ENCODE measurements at regions not wholly inside any gene's neighbourhood (a gene's known extent, or its start where the extent isn't known, plus 50 kb on each side); places are given as distances from the start of the nearest gene placed in this dataset.

DNA sequence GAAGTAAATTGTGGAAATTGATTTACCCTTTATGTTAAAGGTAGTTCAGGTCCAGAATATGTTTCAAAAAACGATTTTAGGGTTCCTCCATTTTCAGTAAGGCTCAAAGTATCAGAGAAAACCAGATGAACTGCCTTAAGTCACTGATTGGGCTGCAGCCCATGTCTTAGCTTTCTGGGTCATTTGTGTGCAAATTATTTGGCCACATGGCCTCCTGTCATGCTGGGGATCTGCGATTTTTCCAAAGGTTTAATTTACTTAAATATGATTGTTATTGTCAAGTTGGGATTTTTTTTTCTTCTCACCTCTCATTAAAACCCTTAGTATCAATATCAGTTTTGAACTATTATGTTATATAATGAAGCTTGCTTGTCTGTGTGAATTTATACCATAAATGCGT is 135.9 kb upstream of the DPYD start:
- H3K4me2 ChIP-seq, result no peak overlapping the region
- peaks cover 3 to 14% of the 10 kb centered on the region in 2 experiments; a peak in 3 of 4 replicates for H3K4me1 ChIP-seq (ENCODE audit: control insufficient read depth in 1 of 2, insufficient read depth in 2 of 2, low read depth in 1 of 2, low read length in 1 of 2)
- no peak overlapping the region for H3K4me3 ChIP-seq (ENCODE audit: low read depth in 2 of 2, low read length in 1 of 2)
- TF ChIP-seq FOSL2 (IDR thresholded peaks at IDR 0.05; ENCODE audit: borderline replicate concordance, low read depth) (no peak), NRF1 (IDR thresholded peaks at IDR 0.05; ENCODE audit: low read depth, low read length) (no peak), JUND (IDR thresholded peaks at IDR 0.05) (no peak), RCOR1 (IDR thresholded peaks at IDR 0.05; ENCODE audit: low read length) (0 out of 2 replicates have a peak, but pooled peaks have one; percentile 28), SMC3 (IDR thresholded peaks at IDR 0.05; ENCODE audit: low read depth, low read length) (no peak), RAD21 (IDR thresholded peaks at IDR 0.05; ENCODE audit: low read length) (peak; percentile 5; the same call in 1 of the 2 replicates), RXRA (IDR thresholded peaks at IDR 0.05; ENCODE audit: borderline replicate concordance, low read depth) (no peak), MXI1 (IDR thresholded peaks at IDR 0.05; ENCODE audit: low read depth, low read length) (peak; percentile 86), TCF12 (IDR thresholded peaks at IDR 0.05) (0 out of 2 replicates have a peak, but pooled peaks have one; percentile 19), CHD2 (IDR thresholded peaks at IDR 0.05; ENCODE audit: low read length, partially characterized antibody) (no peak), FOXJ3 (CRISPR knock-in tag; IDR thresholded peaks at IDR 0.05) (no peak), EP300 (IDR thresholded peaks at IDR 0.05; ENCODE audit: borderline replicate concordance in 1 of 2, low read depth in 1 of 2, low read length in 1 of 2) (peak in 1 of 2 experiments; percentile 72; a peak in 1 of 4 replicates)
- TF ChIP-seq, protein P1, sequence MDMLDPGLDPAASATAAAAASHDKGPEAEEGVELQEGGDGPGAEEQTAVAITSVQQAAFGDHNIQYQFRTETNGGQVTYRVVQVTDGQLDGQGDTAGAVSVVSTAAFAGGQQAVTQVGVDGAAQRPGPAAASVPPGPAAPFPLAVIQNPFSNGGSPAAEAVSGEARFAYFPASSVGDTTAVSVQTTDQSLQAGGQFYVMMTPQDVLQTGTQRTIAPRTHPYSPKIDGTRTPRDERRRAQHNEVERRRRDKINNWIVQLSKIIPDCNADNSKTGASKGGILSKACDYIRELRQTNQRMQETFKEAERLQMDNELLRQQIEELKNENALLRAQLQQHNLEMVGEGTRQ (IDR thresholded peaks at IDR 0.05; ENCODE audit: borderline replicate concordance, low read depth, low read length), result no peak
- TF ChIP-seq, protein P2, sequence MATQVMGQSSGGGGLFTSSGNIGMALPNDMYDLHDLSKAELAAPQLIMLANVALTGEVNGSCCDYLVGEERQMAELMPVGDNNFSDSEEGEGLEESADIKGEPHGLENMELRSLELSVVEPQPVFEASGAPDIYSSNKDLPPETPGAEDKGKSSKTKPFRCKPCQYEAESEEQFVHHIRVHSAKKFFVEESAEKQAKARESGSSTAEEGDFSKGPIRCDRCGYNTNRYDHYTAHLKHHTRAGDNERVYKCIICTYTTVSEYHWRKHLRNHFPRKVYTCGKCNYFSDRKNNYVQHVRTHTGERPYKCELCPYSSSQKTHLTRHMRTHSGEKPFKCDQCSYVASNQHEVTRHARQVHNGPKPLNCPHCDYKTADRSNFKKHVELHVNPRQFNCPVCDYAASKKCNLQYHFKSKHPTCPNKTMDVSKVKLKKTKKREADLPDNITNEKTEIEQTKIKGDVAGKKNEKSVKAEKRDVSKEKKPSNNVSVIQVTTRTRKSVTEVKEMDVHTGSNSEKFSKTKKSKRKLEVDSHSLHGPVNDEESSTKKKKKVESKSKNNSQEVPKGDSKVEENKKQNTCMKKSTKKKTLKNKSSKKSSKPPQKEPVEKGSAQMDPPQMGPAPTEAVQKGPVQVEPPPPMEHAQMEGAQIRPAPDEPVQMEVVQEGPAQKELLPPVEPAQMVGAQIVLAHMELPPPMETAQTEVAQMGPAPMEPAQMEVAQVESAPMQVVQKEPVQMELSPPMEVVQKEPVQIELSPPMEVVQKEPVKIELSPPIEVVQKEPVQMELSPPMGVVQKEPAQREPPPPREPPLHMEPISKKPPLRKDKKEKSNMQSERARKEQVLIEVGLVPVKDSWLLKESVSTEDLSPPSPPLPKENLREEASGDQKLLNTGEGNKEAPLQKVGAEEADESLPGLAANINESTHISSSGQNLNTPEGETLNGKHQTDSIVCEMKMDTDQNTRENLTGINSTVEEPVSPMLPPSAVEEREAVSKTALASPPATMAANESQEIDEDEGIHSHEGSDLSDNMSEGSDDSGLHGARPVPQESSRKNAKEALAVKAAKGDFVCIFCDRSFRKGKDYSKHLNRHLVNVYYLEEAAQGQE (IDR thresholded peaks at IDR 0.05; ENCODE audit: low read depth, low read length), result no peak
- TF ChIP-seq, protein P3, sequence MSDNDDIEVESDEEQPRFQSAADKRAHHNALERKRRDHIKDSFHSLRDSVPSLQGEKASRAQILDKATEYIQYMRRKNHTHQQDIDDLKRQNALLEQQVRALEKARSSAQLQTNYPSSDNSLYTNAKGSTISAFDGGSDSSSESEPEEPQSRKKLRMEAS (IDR thresholded peaks at IDR 0.05; ENCODE audit: low read depth), result no peak
- TF ChIP-seq, protein P4, sequence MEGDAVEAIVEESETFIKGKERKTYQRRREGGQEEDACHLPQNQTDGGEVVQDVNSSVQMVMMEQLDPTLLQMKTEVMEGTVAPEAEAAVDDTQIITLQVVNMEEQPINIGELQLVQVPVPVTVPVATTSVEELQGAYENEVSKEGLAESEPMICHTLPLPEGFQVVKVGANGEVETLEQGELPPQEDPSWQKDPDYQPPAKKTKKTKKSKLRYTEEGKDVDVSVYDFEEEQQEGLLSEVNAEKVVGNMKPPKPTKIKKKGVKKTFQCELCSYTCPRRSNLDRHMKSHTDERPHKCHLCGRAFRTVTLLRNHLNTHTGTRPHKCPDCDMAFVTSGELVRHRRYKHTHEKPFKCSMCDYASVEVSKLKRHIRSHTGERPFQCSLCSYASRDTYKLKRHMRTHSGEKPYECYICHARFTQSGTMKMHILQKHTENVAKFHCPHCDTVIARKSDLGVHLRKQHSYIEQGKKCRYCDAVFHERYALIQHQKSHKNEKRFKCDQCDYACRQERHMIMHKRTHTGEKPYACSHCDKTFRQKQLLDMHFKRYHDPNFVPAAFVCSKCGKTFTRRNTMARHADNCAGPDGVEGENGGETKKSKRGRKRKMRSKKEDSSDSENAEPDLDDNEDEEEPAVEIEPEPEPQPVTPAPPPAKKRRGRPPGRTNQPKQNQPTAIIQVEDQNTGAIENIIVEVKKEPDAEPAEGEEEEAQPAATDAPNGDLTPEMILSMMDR (IDR thresholded peaks at IDR 0.05), result no peak
- H3K79me2 ChIP-seq (ENCODE audit: insufficient read depth), result no peaks in the 10 kb centered on the region
- no peaks in the 10 kb centered on the region for H3K9me2 ChIP-seq
- H2AFZ ChIP-seq (ENCODE audit: low read depth), result no peak overlapping the region
- no peaks in the 10 kb centered on the region for H3K9me3 ChIP-seq
- no peaks in the 10 kb centered on the region for H4K20me1 ChIP-seq (ENCODE audit: insufficient read depth)
- peak overlapping the region; percentile 4 to 60; a peak in 2 of 4 replicates for H3K27ac ChIP-seq (ENCODE audit: low read depth in 2 of 2, low read length in 1 of 2)
- peak; percentile 25 for DNase-seq
- ChIA-PET CTCF (interaction anchor here (1.3 to 4.3 kb wide), 3 partner anchors 349 to 411 kb away, joined by 5 to 53 read pairs (median 18); no protein-coding TSS in a partner anchor), POLR2A (interaction anchor here (0.7 kb wide), 1 partner anchor 1373 kb away, joined by 3 read pairs; no protein-coding TSS in a partner anchor)
- H3K9ac ChIP-seq, result no peak overlapping the region
- H3F3A ChIP-seq (replicated peaks; ENCODE audit: insufficient read depth), result peaks cover 9% of the 10 kb centered on the region
- 54% methylated on average over 3 of the region's 3 CpGs for WGBS (ENCODE audit: low lambda C conversion rate)
- no peaks in the 10 kb centered on the region for H3K27me3 ChIP-seq (ENCODE audit: insufficient read depth)
- no peaks in the 10 kb centered on the region for H3K36me3 ChIP-seq (replicated peaks in 1 of 2; ENCODE audit: control insufficient read depth in 1 of 2, insufficient read depth in 2 of 2, low read length in 1 of 2)
